WTC11 (cell line): ENCODE measurements at regions not wholly inside any gene's neighbourhood (a gene's known extent, or its start where the extent isn't known, plus 50 kb on each side); places are given as distances from the start of the nearest gene placed in this dataset.
"Not testable (repeated sequence)": the region's sequence is repeated elsewhere in the genome, so short reads cannot be mapped to it uniquely, and the experiment has no call there.

ENCODE experiments used
- NR1H2 ChIP-seq: sonication (generic); formaldehyde crosslinking; IDR thresholded peaks from 2 replicates; pipeline ENCODE4 v1.9.0; 2021; ENCODE audit warnings: mild to moderate bottlenecking, moderate library complexity, missing genetic modification reagents
- TEAD1 ChIP-seq: sonication (generic); formaldehyde crosslinking; IDR thresholded peaks from 2 replicates; pipeline ENCODE4 v1.8.0; 2022; ENCODE audit warnings: mild to moderate bottlenecking, missing genetic modification reagents
- ZBTB21 ChIP-seq: sonication (generic); formaldehyde crosslinking; IDR thresholded peaks from 2 replicates; pipeline ENCODE4 v1.8.1; 2023; ENCODE audit warnings: mild to moderate bottlenecking, missing genetic modification reagents, borderline replicate concordance

GRCh38 chr16:33986521-33986920 is 527.1 kb downstream of the TP53TG3F start:
- not testable (repeated sequence) for TF ChIP-seq NR1H2; TEAD1 (CRISPR knock-in tag); ZBTB21 (CRISPR knock-in tag)
